HG02852 (cell line): ENCODE measurements at regions not wholly inside any gene's neighbourhood (a gene's known extent, or its start where the extent isn't known, plus 50 kb on each side); places are given as distances from the start of the nearest gene placed in this dataset.
"Not testable (repeated sequence)": the region's sequence is repeated elsewhere in the genome, so short reads cannot be mapped to it uniquely, and the experiment has no call there.

ENCODE experiments used
- ATAC-seq: cut with Tn5 transposase; IDR thresholded peaks from one replicate; pipeline ENCODE4 v1.9.1; 2021; ENCODE audit warnings: mild to moderate bottlenecking, moderate library complexity; ENCODE audit not compliant: unreplicated experiment

- no peak for ATAC-seq
Measured at GRCh38 chr6:111925296-111925695, 52.0 kb upstream of the FYN start.

GRCh38 chr6:111926731-111927302 is 53.6 kb upstream of the FYN start:
- ATAC-seq = no peak

- ATAC-seq = no peak
Measured at GRCh38 chr6:111927321-111927720, 54.1 kb upstream of the FYN start.

- no peak for ATAC-seq
Measured at GRCh38 chr6:111928139-111928538, 54.9 kb upstream of the FYN start.

- not testable (repeated sequence) for ATAC-seq
Measured at GRCh38 chr6:111934611-111935010, 61.4 kb upstream of the FYN start.

- no peak for ATAC-seq
Measured at GRCh38 chr6:111936718-111937117, 63.5 kb upstream of the FYN start.

- ATAC-seq = no peak
Measured at GRCh38 chr6:111938710-111939109, 65.5 kb upstream of the FYN start.

- ATAC-seq = no peak
Measured at GRCh38 chr6:111939902-111940301, 66.7 kb upstream of the FYN start.

- no peak for ATAC-seq
Measured at GRCh38 chr6:111940801-111941200, 67.5 kb upstream of the FYN start.

- ATAC-seq = no peak
Measured at GRCh38 chr6:111941686-111942330, 68.6 kb upstream of the FYN start.

- ATAC-seq = no peak
Measured at GRCh38 chr6:111942561-111942960, 69.3 kb upstream of the FYN start.

GRCh38 chr6:111943266-111943665 is 70.0 kb upstream of the FYN start:
- no peak for ATAC-seq

- no peak for ATAC-seq
Measured at GRCh38 chr6:111943726-111944125, 70.5 kb upstream of the FYN start.

- ATAC-seq = no peak
Measured at GRCh38 chr6:111944541-111944940, 71.3 kb upstream of the FYN start.

GRCh38 chr6:111949546-111949945 is 76.3 kb upstream of the FYN start:
- ATAC-seq = no peak

- ATAC-seq = not testable (repeated sequence)
Measured at GRCh38 chr6:111949984-111950383, 76.7 kb upstream of the FYN start.

GRCh38 chr6:111950661-111951496 is 77.6 kb upstream of the FYN start:
- ATAC-seq = no peak

- no peak for ATAC-seq
Measured at GRCh38 chr6:111951497-111952085, 78.3 kb upstream of the FYN start.

- ATAC-seq = no peak
Measured at GRCh38 chr6:111952274-111952673, 79.0 kb upstream of the FYN start.

GRCh38 chr6:111952821-111953540 is 79.7 kb upstream of the FYN start:
- no peak for ATAC-seq

- ATAC-seq = no peak
Measured at GRCh38 chr6:111956098-111956497, 82.8 kb upstream of the FYN start.
